ENCODE measurements at regions not wholly inside any gene's neighbourhood (a gene's known extent, or its start where the extent isn't known, plus 50 kb on each side); places are given as distances from the start of the nearest gene placed in this dataset.
"Not testable (repeated sequence)": the region's sequence is repeated elsewhere in the genome, so short reads cannot be mapped to it uniquely, and the experiment has no call there.

DNA sequence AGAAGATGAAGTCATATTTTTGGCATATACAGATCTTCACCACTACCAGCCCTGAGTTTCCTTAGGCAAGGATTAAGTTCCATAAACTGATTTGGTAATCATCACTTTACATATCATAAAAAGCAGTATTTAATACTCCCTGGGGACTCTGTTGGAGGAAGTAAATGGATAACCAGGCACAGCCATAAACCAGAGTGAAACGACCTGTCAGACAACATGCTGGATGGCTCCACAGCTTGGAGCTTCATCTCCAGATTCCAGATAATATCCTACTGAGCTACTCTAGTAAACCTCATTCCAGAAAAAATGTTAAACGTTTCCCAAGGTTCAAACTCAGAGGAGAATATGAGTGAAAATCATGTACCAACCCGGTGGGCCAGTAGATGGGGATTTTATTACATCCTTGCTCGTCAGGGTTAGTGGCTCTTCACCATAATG lies 109.2 kb downstream of the BASP1 start:
- Histone ChIP-seq H3K27ac (ENCODE audit: low read depth, low read length) (no peak overlapping the region), H3K4me1 (ENCODE audit: control insufficient read depth in 3 of 3, insufficient read depth in 3 of 3, low read length in 3 of 3) (no peaks in the 10 kb centered on the region), H3K9ac (ENCODE audit: low read depth in 1 of 3, low read length in 3 of 3) (no peak overlapping the region)

DNA sequence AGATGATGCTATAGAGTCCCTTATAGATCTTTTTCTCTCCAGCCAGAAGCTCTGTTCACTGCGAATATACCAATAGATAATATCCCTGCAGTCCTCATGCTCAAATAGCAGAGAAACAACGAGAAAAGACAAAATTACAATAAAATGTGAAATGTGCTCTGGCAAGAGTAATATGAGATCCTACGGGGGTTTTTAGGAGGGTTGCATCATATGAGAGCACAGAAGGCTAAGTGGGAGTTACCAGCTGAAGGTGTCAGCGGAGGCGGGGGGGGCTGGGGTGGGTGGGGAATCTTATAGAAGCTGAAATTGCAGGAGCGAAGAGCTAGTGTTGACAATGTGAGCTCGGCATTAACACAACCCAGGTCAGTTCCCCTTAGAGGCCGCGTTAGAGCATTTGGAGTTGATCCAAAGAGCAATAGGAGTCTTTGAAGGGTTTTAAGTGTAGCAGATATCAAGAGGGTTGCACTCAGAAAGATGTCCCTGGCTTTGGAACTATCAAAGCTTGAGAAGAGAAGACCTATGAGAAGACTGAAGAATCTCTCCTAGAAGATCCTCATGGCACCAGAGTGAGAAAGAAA lies 109.7 kb downstream of the BASP1 start:
- H3K27me3 ChIP-seq (ENCODE audit: control insufficient read depth in 3 of 3, insufficient read depth in 3 of 3, low read length in 3 of 3): no peaks in the 10 kb centered on the region
- no peaks in the 10 kb centered on the region for H3K4me1 ChIP-seq (ENCODE audit: control insufficient read depth in 3 of 3, insufficient read depth in 3 of 3, low read length in 3 of 3)
- H3K9ac ChIP-seq (ENCODE audit: low read depth in 1 of 3, low read length in 3 of 3): no peak overlapping the region
- H3K9me3 ChIP-seq (ENCODE audit: control insufficient read depth in 3 of 3, low read length in 3 of 3): no peaks in the 10 kb centered on the region
- H3K4me3 ChIP-seq (ENCODE audit: low read length in 3 of 3): no peak overlapping the region
- H3K27ac ChIP-seq (ENCODE audit: low read depth, low read length): no peak overlapping the region
- no peaks in the 10 kb centered on the region for H3K36me3 ChIP-seq (ENCODE audit: control insufficient read depth in 3 of 3, insufficient read depth in 3 of 3, low read length in 3 of 3)

More for the DNA sequence above, 109.2 kb downstream of the BASP1 start:
- no peaks in the 10 kb centered on the region for H3K27me3 ChIP-seq (ENCODE audit: control insufficient read depth in 3 of 3, insufficient read depth in 3 of 3, low read length in 3 of 3)
- H3K9me3 ChIP-seq (ENCODE audit: control insufficient read depth in 3 of 3, low read length in 3 of 3): no peaks in the 10 kb centered on the region
- H3K36me3 ChIP-seq (ENCODE audit: control insufficient read depth in 3 of 3, insufficient read depth in 3 of 3, low read length in 3 of 3): no peaks in the 10 kb centered on the region
- H3K4me3 ChIP-seq (ENCODE audit: low read length in 3 of 3): no peak overlapping the region

DNA sequence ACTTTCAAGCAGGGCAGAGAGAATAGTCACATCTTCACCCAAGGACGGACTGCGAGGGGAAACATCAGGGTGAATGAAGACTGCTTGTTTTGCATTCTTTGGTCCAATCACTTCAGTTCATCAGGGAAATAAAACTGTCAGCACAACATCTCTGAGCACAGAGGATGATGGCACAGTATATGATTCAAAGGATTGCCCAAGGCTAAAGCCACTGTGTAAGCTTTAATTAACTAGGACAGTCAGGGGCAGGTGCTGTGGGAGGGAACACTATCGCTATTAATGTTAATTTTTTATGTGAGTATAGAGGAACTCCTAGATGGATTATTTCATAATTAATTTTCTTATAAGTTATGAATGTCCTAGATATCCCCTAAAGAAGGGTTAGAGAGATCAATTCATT lies 112.1 kb downstream of the BASP1 start:
- no peaks in the 10 kb centered on the region for H3K4me1 ChIP-seq (ENCODE audit: control insufficient read depth in 3 of 3, insufficient read depth in 3 of 3, low read length in 3 of 3)
- H3K27me3 ChIP-seq (ENCODE audit: control insufficient read depth in 3 of 3, insufficient read depth in 3 of 3, low read length in 3 of 3): no peaks in the 10 kb centered on the region
- no peak overlapping the region for H3K9ac ChIP-seq (ENCODE audit: low read depth in 1 of 3, low read length in 3 of 3)
- H3K27ac ChIP-seq (ENCODE audit: low read depth, low read length): no peak overlapping the region
- no peaks in the 10 kb centered on the region for H3K36me3 ChIP-seq (ENCODE audit: control insufficient read depth in 3 of 3, insufficient read depth in 3 of 3, low read length in 3 of 3)
- no peaks in the 10 kb centered on the region for H3K9me3 ChIP-seq (ENCODE audit: control insufficient read depth in 3 of 3, low read length in 3 of 3)
- no peak overlapping the region for H3K4me3 ChIP-seq (ENCODE audit: low read length in 3 of 3)

DNA sequence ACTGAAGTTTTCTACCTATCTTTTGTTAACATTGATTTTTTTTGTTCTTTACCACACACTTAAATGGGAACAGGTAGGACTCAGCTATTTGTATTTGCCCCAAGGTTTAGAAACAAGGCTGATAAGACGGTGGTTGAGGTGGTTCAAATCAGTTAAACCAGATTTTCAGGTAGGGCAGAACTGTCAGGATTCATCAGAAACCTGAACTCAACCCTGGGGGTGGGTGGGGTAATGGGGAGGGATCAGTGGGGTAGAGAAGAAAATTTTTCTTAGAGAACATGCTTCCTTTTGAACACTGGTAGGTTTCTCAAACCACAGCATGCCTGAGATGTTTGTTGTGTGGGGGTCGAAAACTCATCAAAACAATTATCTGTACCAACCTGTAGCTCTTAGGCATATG lies 113.0 kb downstream of the BASP1 start:
- Histone ChIP-seq H3K27me3 (ENCODE audit: control insufficient read depth in 3 of 3, insufficient read depth in 3 of 3, low read length in 3 of 3) (no peaks in the 10 kb centered on the region), H3K27ac (ENCODE audit: low read depth, low read length) (no peak overlapping the region), H3K4me3 (ENCODE audit: low read length in 3 of 3) (no peak overlapping the region), H3K9me3 (ENCODE audit: control insufficient read depth in 3 of 3, low read length in 3 of 3) (no peaks in the 10 kb centered on the region), H3K9ac (ENCODE audit: low read depth in 1 of 3, low read length in 3 of 3) (no peak overlapping the region), H3K4me1 (ENCODE audit: control insufficient read depth in 3 of 3, insufficient read depth in 3 of 3, low read length in 3 of 3) (no peaks in the 10 kb centered on the region), H3K36me3 (ENCODE audit: control insufficient read depth in 3 of 3, insufficient read depth in 3 of 3, low read length in 3 of 3) (no peaks in the 10 kb centered on the region)

DNA sequence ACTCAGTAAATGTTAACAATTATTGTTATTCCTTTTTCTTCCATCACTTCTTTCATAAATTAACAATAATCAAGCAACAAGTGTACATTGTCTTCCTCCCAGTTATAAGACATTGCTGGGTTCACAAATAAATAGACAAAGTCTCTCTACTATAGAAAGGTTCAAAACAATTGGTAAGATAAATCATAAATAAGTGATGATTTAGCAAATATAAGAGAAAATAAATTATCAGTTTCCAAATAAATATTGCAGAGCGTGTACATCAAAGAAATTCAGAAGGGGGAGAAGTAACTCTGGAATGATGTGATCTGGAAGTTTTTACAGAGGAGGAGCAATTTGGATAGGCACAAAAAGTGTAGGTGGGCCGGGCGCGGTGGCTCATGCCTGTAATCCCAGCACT lies 114.2 kb downstream of the BASP1 start:
- Histone ChIP-seq H3K4me1 (ENCODE audit: control insufficient read depth in 3 of 3, insufficient read depth in 3 of 3, low read length in 3 of 3) (no peaks in the 10 kb centered on the region), H3K27me3 (ENCODE audit: control insufficient read depth in 3 of 3, insufficient read depth in 3 of 3, low read length in 3 of 3) (no peaks in the 10 kb centered on the region), H3K9me3 (ENCODE audit: control insufficient read depth in 3 of 3, low read length in 3 of 3) (no peaks in the 10 kb centered on the region), H3K36me3 (ENCODE audit: control insufficient read depth in 3 of 3, insufficient read depth in 3 of 3, low read length in 3 of 3) (no peaks in the 10 kb centered on the region), H3K4me3 (ENCODE audit: low read length in 3 of 3) (no peak overlapping the region), H3K27ac (ENCODE audit: low read depth, low read length) (no peak overlapping the region), H3K9ac (ENCODE audit: low read depth in 1 of 3, low read length in 3 of 3) (no peak overlapping the region)

DNA sequence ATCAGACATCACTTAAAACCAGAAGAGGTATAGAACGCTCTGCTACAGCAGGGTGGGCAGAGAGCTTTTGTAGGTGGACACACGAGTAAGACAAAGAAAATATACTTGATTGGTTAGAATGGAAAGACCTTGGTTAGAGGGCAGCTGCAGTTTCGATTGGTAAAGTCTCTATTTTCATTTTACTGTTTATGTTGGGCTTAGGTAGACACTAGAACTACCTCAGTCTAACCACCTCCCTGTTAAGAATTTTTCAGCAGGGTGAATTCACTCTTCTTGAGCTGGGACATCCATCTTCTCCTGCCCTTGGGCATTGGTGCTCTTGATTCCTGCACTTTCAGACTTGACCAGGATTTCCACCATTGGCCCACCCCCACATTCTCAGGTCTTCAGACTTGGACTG lies 116.3 kb downstream of the BASP1 start:
- Histone ChIP-seq H3K27me3 (ENCODE audit: control insufficient read depth in 3 of 3, insufficient read depth in 3 of 3, low read length in 3 of 3) (no peaks in the 10 kb centered on the region), H3K27ac (ENCODE audit: low read depth, low read length) (no peak overlapping the region), H3K4me1 (ENCODE audit: control insufficient read depth in 3 of 3, insufficient read depth in 3 of 3, low read length in 3 of 3) (no peaks in the 10 kb centered on the region), H3K4me3 (ENCODE audit: low read length in 3 of 3) (no peak overlapping the region), H3K36me3 (ENCODE audit: control insufficient read depth in 3 of 3, insufficient read depth in 3 of 3, low read length in 3 of 3) (no peaks in the 10 kb centered on the region), H3K9ac (ENCODE audit: low read depth in 1 of 3, low read length in 3 of 3) (no peak overlapping the region), H3K9me3 (ENCODE audit: control insufficient read depth in 3 of 3, low read length in 3 of 3) (no peaks in the 10 kb centered on the region)

DNA sequence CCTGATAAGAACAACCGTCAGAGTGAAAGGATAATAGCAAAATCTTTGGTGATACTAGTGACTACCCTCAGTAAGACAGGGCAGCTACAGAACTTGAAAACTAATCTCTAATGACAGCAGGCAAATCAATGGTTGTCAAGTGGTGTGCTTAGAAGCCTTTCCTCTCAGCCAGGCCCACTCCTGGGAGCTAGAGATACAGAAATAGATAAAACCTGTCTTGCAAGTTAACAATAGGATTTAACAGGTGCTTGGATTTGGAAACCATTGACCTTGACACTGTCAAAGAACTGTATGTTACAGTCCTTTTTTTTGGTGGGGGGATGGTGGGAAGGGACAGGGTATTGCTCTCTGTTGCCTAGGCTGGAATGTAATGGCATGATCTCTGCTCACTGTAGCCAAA lies 118.6 kb downstream of the BASP1 start:
- Histone ChIP-seq H3K9ac (ENCODE audit: low read depth in 1 of 3, low read length in 3 of 3) (no peak overlapping the region), H3K36me3 (ENCODE audit: control insufficient read depth in 3 of 3, insufficient read depth in 3 of 3, low read length in 3 of 3) (no peaks in the 10 kb centered on the region), H3K27me3 (ENCODE audit: control insufficient read depth in 3 of 3, insufficient read depth in 3 of 3, low read length in 3 of 3) (no peaks in the 10 kb centered on the region), H3K4me3 (ENCODE audit: low read length in 3 of 3) (no peak overlapping the region), H3K9me3 (ENCODE audit: control insufficient read depth in 3 of 3, low read length in 3 of 3) (no peaks in the 10 kb centered on the region), H3K4me1 (ENCODE audit: control insufficient read depth in 3 of 3, insufficient read depth in 3 of 3, low read length in 3 of 3) (no peaks in the 10 kb centered on the region), H3K27ac (ENCODE audit: low read depth, low read length) (no peak overlapping the region)

DNA sequence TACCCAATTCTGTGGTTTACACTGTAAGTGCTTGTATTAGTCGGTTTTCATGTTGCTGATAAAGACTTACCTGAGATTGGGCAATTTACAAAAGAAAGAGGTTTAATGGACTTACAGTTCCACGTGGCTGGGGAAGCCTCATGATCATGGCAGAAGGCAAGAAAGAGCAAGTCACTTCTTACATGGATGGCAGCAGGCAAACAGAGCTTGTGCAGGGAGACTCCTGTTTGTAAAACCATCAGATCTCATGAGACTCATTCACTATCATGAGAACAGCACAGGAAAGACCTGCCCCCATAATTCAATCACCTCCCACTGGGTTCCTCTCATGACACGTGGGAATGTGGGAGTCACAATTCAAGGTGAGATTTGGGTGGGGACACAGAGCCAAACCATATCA lies 119.3 kb downstream of the BASP1 start:
- not testable (repeated sequence) for H3K9ac ChIP-seq (ENCODE audit: low read depth in 1 of 3, low read length in 3 of 3); H3K4me1 ChIP-seq (ENCODE audit: control insufficient read depth in 3 of 3, insufficient read depth in 3 of 3, low read length in 3 of 3); H3K27ac ChIP-seq (ENCODE audit: low read depth, low read length); H3K9me3 ChIP-seq (ENCODE audit: control insufficient read depth in 3 of 3, low read length in 3 of 3); H3K27me3 ChIP-seq (ENCODE audit: control insufficient read depth in 3 of 3, insufficient read depth in 3 of 3, low read length in 3 of 3); H3K4me3 ChIP-seq (ENCODE audit: low read length in 3 of 3); H3K36me3 ChIP-seq (ENCODE audit: control insufficient read depth in 3 of 3, insufficient read depth in 3 of 3, low read length in 3 of 3)

DNA sequence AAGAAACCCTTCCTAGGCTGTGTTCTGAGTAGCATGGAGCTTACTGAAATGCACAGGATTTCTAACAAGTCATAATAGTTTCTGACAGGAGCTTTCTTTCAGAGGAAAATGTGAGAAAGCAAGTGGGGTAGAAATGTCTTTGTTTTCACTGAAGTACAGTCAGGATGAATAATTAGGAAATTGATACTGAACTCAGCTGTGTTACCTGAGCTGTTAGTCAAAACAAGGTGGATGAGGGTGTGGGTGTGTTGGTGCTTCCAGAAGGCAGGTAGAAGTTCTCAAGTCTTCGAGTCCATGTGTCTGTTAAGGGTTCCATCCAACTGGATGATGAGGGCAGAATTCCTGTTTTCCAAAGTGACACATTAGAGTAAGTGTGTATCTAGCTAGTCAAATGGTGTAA lies 122.4 kb downstream of the BASP1 start:
- Histone ChIP-seq H3K9me3 (ENCODE audit: control insufficient read depth in 3 of 3, low read length in 3 of 3) (no peaks in the 10 kb centered on the region), H3K4me3 (ENCODE audit: low read length in 3 of 3) (no peak overlapping the region), H3K4me1 (ENCODE audit: control insufficient read depth in 3 of 3, insufficient read depth in 3 of 3, low read length in 3 of 3) (no peaks in the 10 kb centered on the region), H3K9ac (ENCODE audit: low read depth in 1 of 3, low read length in 3 of 3) (no peak overlapping the region), H3K27ac (ENCODE audit: low read depth, low read length) (no peak overlapping the region), H3K27me3 (ENCODE audit: control insufficient read depth in 3 of 3, insufficient read depth in 3 of 3, low read length in 3 of 3) (no peaks in the 10 kb centered on the region), H3K36me3 (ENCODE audit: control insufficient read depth in 3 of 3, insufficient read depth in 3 of 3, low read length in 3 of 3) (no peaks in the 10 kb centered on the region)

DNA sequence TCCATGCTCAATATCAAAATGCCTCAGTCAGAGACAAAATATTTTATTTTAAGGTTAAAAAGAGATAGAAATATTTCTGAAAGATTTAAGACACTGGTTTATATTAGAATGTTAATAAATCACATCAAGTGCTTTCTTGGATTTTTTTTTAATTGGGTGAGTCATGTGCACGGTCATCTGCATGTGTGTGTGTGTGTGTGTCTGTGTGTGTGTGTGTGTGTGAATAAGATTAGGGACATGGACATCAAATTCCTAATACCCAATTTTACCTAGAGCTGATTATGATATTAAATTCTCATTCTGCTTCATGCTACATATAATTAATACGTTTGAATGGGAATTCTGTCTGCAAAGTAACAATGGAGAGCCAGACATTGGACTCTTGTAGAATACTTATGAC lies 122.9 kb downstream of the BASP1 start:
- Histone ChIP-seq H3K27me3 (ENCODE audit: control insufficient read depth in 3 of 3, insufficient read depth in 3 of 3, low read length in 3 of 3) (no peaks in the 10 kb centered on the region), H3K36me3 (ENCODE audit: control insufficient read depth in 3 of 3, insufficient read depth in 3 of 3, low read length in 3 of 3) (no peaks in the 10 kb centered on the region), H3K9me3 (ENCODE audit: control insufficient read depth in 3 of 3, low read length in 3 of 3) (no peaks in the 10 kb centered on the region), H3K4me1 (ENCODE audit: control insufficient read depth in 3 of 3, insufficient read depth in 3 of 3, low read length in 3 of 3) (no peaks in the 10 kb centered on the region), H3K4me3 (ENCODE audit: low read length in 3 of 3) (no peak overlapping the region), H3K27ac (ENCODE audit: low read depth, low read length) (no peak overlapping the region), H3K9ac (ENCODE audit: low read depth in 1 of 3, low read length in 3 of 3) (no peak overlapping the region)

DNA sequence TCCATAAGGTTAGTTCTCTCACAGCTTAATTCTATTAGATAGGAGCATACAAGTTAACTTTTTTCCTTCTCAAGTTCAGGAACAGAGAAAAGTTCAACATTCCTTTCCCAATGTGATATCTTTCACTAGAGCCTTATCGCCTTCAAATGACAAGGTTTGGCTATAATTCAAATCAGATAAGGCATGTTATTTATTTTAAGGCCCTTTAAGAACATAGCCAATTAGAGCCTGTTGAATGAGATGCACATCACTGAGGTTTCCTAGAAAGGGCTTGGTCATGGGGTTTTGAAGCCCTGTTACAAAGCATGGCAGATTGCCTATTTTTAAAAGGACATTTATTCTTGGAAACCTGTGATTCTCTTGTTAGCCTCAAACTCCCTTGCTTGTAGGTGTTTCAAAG lies 123.4 kb downstream of the BASP1 start:
- Histone ChIP-seq H3K27ac (ENCODE audit: low read depth, low read length) (no peak overlapping the region), H3K4me1 (ENCODE audit: control insufficient read depth in 3 of 3, insufficient read depth in 3 of 3, low read length in 3 of 3) (no peaks in the 10 kb centered on the region), H3K9me3 (ENCODE audit: control insufficient read depth in 3 of 3, low read length in 3 of 3) (no peaks in the 10 kb centered on the region)

More for the DNA sequence above, 123.4 kb downstream of the BASP1 start:
- no peaks in the 10 kb centered on the region for H3K36me3 ChIP-seq (ENCODE audit: control insufficient read depth in 3 of 3, insufficient read depth in 3 of 3, low read length in 3 of 3)
- no peak overlapping the region for H3K4me3 ChIP-seq (ENCODE audit: low read length in 3 of 3)
- H3K9ac ChIP-seq (ENCODE audit: low read depth in 1 of 3, low read length in 3 of 3): no peak overlapping the region
- no peaks in the 10 kb centered on the region for H3K27me3 ChIP-seq (ENCODE audit: control insufficient read depth in 3 of 3, insufficient read depth in 3 of 3, low read length in 3 of 3)

Measured in skeletal muscle tissue (tissue), 3 donors.